GM10248 (cell line): ENCODE measurements at regions not wholly inside any gene's neighbourhood (a gene's known extent, or its start where the extent isn't known, plus 50 kb on each side); places are given as distances from the start of the nearest gene placed in this dataset.
"Not testable (repeated sequence)": the region's sequence is repeated elsewhere in the genome, so short reads cannot be mapped to it uniquely, and the experiment has no call there.

Experiments
- CTCF ChIA-PET: fragments of 300-600 bp; sonication (Branson Sonifier 250); formaldehyde crosslinking; extraction: SDS; loops from one replicate; lab custom pipeline; 2021; ENCODE audit warnings: antibody characterized with exemption; lab: Yijun Ruan, JAX
- POLR2A ChIA-PET: fragments of 350-650 bp; sonication (Branson Sonifier 250); formaldehyde crosslinking; extraction: SDS; loops from one replicate; lab custom pipeline; 2020; ENCODE audit warnings: antibody characterized with exemption; lab: Yijun Ruan, JAX
- DNase-seq: peaks from one replicate; pipeline ENCODE4 v3.0.0; 2012; ENCODE audit errors: extremely low spot score
- TF ChIP-seq, protein P1 (sequence below): IDR thresholded peaks from 2 replicates; pipeline ENCODE4 v1.5.1; 2012; ENCODE audit warnings: mild to moderate bottlenecking, low read depth; ENCODE audit errors: extremely low read depth, missing control alignments, control extremely low read depth

DNA sequence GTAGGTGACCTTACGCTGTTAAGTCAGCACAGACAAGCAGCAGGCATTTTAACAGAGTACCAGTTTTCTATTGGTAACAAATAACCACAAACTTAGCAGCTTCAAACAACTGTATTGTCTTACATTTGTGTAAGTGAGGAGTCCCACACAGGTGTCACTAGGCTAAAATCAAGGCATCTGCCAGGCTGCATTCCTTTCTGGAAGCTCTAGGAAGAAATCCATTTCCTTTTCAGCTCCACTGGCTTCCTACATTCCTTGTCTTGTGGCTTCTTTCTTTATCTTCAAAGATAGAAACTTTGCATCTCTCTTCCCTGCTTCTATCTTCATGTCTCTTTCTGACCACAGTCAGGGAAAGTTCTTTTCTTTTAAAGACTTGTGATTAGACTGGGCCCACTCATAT is 139.9 kb downstream of the TMEM144 start:
- DNase-seq, result no peak
- CTCF ChIA-PET, result no interaction called here
- TF ChIP-seq, protein P1, sequence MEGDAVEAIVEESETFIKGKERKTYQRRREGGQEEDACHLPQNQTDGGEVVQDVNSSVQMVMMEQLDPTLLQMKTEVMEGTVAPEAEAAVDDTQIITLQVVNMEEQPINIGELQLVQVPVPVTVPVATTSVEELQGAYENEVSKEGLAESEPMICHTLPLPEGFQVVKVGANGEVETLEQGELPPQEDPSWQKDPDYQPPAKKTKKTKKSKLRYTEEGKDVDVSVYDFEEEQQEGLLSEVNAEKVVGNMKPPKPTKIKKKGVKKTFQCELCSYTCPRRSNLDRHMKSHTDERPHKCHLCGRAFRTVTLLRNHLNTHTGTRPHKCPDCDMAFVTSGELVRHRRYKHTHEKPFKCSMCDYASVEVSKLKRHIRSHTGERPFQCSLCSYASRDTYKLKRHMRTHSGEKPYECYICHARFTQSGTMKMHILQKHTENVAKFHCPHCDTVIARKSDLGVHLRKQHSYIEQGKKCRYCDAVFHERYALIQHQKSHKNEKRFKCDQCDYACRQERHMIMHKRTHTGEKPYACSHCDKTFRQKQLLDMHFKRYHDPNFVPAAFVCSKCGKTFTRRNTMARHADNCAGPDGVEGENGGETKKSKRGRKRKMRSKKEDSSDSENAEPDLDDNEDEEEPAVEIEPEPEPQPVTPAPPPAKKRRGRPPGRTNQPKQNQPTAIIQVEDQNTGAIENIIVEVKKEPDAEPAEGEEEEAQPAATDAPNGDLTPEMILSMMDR, result no peak
- POLR2A ChIA-PET, result no interaction called here

DNA sequence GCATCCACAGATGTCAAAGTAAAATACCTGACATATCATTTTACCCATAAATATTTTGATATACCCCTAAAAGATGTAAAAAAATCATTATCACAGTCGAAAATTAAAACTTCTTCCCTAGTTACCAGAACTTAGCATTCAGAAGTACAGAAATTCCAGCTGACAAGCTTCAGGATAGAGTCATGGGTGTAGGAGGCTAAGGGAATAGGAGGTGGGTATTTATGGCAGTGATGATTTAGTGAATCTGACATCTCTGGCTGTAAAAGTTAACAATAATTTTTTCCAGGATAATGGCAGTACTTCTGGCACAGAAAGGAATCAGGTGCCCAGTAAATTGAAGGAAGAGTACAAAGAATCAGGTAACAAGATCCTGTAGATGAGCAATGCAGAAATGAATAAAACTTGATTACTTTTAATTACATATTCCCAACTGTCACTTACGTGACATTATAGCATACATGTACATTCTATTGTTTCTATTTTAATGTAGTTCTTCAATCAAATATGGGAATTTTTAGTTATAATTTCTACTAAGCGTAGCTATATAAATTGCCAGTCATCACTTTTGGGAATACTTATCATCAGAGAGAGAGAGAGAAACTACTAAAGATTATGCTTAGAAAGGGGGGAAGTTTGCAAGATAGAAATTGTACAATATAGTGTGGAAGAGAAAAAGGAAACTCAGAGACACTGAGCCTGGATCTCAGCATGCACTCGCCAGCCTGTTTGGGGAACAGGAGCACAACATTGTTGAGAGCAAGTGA is 143.4 kb downstream of the TMEM144 start:
- TF ChIP-seq, protein P1, result no peak
- POLR2A ChIA-PET, result no interaction called here
- CTCF ChIA-PET, result no interaction called here
- no peak for DNase-seq

DNA sequence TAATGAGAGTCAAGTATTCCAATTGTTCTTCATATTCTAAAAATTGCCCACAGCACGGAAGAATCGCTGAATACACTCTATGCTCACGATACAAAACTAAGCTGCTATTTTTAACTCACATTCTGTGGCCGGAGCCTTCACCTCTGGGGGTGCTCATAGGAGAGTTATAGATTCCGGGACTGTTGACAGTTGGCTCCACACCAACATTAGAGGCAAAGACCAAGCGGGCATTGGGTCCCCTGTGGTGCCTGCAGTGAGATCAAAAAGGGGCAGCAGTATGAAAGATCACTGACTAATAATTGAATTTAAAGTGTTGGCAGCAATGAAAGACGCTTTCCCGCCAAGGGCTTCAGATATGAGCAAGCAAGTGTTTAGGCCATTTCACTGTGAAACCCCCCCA is 146.0 kb downstream of the TMEM144 start:
- CTCF ChIA-PET, result no interaction called here
- TF ChIP-seq, protein P1, result no peak
- POLR2A ChIA-PET, result no interaction called here
- no peak for DNase-seq

DNA sequence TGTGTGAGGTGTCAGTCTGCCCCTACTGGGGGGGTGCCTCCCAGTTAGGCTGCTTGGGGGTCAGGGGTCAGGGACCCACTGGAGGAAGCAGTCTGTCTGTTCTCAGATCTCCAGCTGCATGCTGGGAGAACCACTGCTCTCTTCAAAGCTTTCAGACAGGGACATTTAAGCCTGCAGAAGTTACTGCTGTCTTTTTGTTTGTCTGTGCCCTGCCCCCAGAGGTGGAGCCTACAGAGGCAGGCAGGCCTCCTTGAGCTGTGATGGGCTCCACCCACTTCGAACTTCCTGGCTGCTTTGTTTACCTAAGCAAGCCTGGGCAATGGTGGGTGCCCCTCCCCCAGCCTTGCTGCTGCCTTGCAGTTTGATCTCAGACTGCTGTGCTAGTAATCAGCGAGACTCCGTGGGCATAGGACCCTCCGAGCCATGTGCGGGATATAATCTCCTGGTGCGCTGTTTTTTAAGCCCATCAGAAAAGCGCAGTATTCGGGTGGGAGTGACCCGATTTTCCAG is 153.7 kb upstream of the RXFP1 start:
- CTCF ChIA-PET, POLR2A ChIA-PET, DNase-seq: not testable (repeated sequence)

DNA sequence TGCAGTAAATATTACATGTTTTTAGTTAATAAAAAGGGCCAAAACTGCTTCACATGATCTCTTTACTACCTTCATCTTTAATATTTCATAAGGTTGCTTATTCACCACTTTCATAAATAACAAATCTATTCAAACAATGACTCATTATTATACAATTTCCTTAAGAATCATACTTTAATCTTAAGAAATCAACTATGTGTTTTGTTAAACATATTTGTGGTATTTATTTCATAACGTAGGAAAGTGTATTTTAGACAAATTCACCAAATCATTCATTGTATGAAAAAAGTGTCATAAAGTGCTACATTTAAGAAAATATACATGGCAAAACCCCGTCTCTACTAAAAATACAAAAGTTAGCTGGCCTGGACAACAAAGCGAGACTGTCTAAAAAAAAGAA is 150.5 kb upstream of the RXFP1 start:
- TF ChIP-seq, protein P1, result no peak
- DNase-seq, result no peak
- POLR2A ChIA-PET, result no interaction called here
- CTCF ChIA-PET, result no interaction called here

DNA sequence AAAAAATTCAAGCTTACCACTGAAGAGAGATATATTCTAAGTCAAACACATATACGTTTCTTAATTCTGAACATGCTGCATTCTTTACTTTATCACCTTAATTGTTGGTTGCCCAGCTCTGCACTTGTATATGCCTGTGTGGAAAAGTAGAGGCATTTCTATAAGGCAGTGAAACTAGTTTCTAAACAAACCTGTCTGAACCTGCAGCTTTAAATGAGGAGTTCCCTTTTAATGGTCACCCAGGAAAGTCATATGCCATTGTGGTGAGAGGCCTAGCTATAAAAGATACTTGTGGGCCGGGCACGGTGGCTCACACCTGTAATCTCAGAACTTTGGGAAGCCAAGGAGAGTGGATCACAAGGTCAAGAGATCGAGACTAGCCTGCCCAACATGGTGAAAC is 147.4 kb upstream of the RXFP1 start:
- TF ChIP-seq, protein P1, result no peak
- POLR2A ChIA-PET, result no interaction called here
- no peak for DNase-seq
- CTCF ChIA-PET, result interaction anchor here (1.1 kb wide), 1 partner anchor 10 kb away, joined by 5 read pairs; no protein-coding TSS in a partner anchor

DNA sequence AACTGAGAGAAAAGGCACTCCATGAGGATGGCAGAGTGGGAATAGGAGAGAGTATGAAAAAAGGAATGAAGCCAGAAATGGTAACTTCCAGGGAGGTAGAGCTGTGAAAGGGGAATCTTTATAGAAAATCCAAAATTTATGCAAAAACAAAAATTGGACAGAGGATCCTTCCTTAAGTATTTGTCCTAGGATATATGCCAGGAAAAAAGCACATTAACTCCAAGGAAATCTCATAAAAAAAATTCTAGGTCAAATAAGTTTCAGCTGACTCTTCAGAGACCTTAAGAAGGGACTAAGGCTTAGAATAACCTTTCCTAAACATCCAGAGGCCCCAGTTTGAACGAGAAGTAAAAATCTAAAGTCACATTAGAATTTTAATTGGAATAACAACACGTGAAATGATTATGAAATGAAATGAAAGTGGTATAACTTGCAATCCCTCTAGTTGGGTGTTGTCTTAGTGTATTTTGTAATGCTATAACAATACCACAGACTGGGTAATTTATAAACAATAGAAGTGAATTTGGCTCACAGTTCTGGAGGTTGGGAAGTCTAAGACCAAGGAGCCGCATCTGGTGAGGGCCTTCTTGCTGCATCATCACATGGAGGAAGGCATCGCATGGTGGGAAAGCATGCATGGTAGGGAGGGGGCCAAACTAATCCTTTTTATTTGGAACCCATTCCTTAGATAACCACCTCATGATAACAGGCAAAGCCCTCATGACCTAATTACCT is 145.4 kb upstream of the RXFP1 start:
- CTCF ChIA-PET, result interaction anchor here (1.1 kb wide), 1 partner anchor 21 kb away, joined by 3 read pairs; no protein-coding TSS in a partner anchor

More for the DNA sequence above, 145.4 kb upstream of the RXFP1 start:
- DNase-seq, result no peak
- TF ChIP-seq, protein P1, result no peak
- POLR2A ChIA-PET, result no interaction called here
